IMR-90 (cell line): ENCODE measurements at regions not wholly inside any gene's neighbourhood (a gene's known extent, or its start where the extent isn't known, plus 50 kb on each side); places are given as distances from the start of the nearest gene placed in this dataset.

Experiments
- ATAC-seq: fragments of 200-7000 bp; cut with Tn5 transposase; 2 replicates; pipeline ENCODE4 v1.9.1; 2020; ENCODE audit warnings: low read depth, mild to moderate bottlenecking, moderate library complexity
- BruUV-seq: library from RNA; stranded (reverse); fragments of 400-500 nt; replicated peaks from 2 replicates; lab custom pipeline; 2021; lab: Mats Ljungman, UMichigan
- CTCF ChIA-PET: fragments of 300-600 bp; formaldehyde crosslinking; extraction: SDS; loops from one replicate; lab custom pipeline; 2021; ENCODE audit warnings: antibody characterized with exemption; lab: Yijun Ruan, JAX
- POLR2A ChIA-PET: fragments of 300-600 bp; sonication (Branson Sonifier 250); formaldehyde crosslinking; loops from one replicate; lab custom pipeline; 2022; ENCODE audit warnings: antibody characterized with exemption; ENCODE audit not compliant: unreplicated experiment; lab: Charles Lee
- DNase-seq: peaks from one replicate; pipeline ENCODE4 v3.0.0; 2013
- H2AFZ ChIP-seq: replicated peaks from 2 replicates; pipeline ENCODE3; 2013; ENCODE audit warnings: low read length, mild to moderate bottlenecking; ENCODE audit not compliant: poor library complexity
- H2AK5ac ChIP-seq: 2 replicates; pipeline ENCODE4 v1.6.1; 2013; ENCODE audit warnings: low read depth, low read length, inconsistent platforms
- H2AK9ac ChIP-seq: replicated peaks from 2 replicates; pipeline ENCODE3; 2013; ENCODE audit warnings: mild to moderate bottlenecking, low read depth, low read length, moderate library complexity; ENCODE audit not compliant: poor library complexity
- H2BK120ac ChIP-seq: 2 replicates; pipeline ENCODE4 v1.6.1; 2013; ENCODE audit warnings: low read depth, low read length, inconsistent platforms
- H2BK15ac ChIP-seq: 3 replicates; pipeline ENCODE4 v1.6.1; 2013; ENCODE audit warnings: low read depth, low read length, inconsistent platforms
- H2BK20ac ChIP-seq: 2 replicates; pipeline ENCODE4 v1.6.1; 2013; ENCODE audit warnings: low read depth, mild to moderate bottlenecking, inconsistent platforms, low read length, moderate library complexity
- H2BK5ac ChIP-seq: 2 replicates; pipeline ENCODE4 v1.6.1; 2013; ENCODE audit warnings: mild to moderate bottlenecking, low read depth, low read length, inconsistent platforms; ENCODE audit not compliant: poor library complexity, severe bottlenecking
- H3K14ac ChIP-seq: replicated peaks from 2 replicates; pipeline ENCODE4 v1.6.1; 2013; ENCODE audit warnings: low read depth, low read length, inconsistent platforms
- H3K18ac ChIP-seq: 2 replicates; pipeline ENCODE4 v1.6.1; 2013; ENCODE audit warnings: low read depth, low read length, control low read depth
- H3K23ac ChIP-seq: 2 replicates; pipeline ENCODE4 v1.6.1; 2013; ENCODE audit warnings: low read depth, low read length, inconsistent platforms
- H3K27ac ChIP-seq: 2 replicates; pipeline ENCODE4 v1.5.1; 2013; ENCODE audit warnings: mild to moderate bottlenecking, control low read depth, low read length; ENCODE audit not compliant: insufficient read depth
- H3K27me3 ChIP-seq: 2 replicates; pipeline ENCODE4 v1.6.1; 2013; ENCODE audit warnings: low read length; ENCODE audit not compliant: control insufficient read depth, insufficient read depth
- H3K36me3 ChIP-seq: 2 replicates; pipeline ENCODE4 v1.6.1; 2013; ENCODE audit warnings: low read length, mixed read lengths; ENCODE audit not compliant: control insufficient read depth, insufficient read depth
- H3K4ac ChIP-seq: 2 replicates; pipeline ENCODE4 v1.6.1; 2013; ENCODE audit warnings: low read depth, low read length, inconsistent platforms
- H3K4me1 ChIP-seq: 2 replicates; pipeline ENCODE4 v1.6.1; 2013; ENCODE audit warnings: low read length, mixed read lengths; ENCODE audit not compliant: control insufficient read depth, insufficient read depth
- H3K4me2 ChIP-seq: 2 replicates; pipeline ENCODE4 v1.6.1; 2013; ENCODE audit warnings: low read depth, mild to moderate bottlenecking, control low read depth, low read length, moderate library complexity
- H3K4me3 ChIP-seq: 2 replicates; pipeline ENCODE4 v1.5.1; 2013; ENCODE audit warnings: low read depth, mild to moderate bottlenecking, control low read depth, low read length, moderate library complexity; ENCODE audit not compliant: insufficient read depth
- H3K56ac ChIP-seq: 2 replicates; pipeline ENCODE4 v1.6.1; 2013; ENCODE audit warnings: low read length, inconsistent platforms; ENCODE audit not compliant: insufficient read depth; ENCODE audit errors: extremely low read depth
- H3K79me1 ChIP-seq, 2 experiments: 2 replicates each; pipeline ENCODE4 v1.6.1; 2013; ENCODE audit warnings: low read length in 2 of 2, inconsistent platforms in 1 of 2, low read depth in 1 of 2
- H3K9ac ChIP-seq: 2 replicates; pipeline ENCODE4 v1.6.1; 2013; ENCODE audit warnings: low read depth, low read length, control low read depth
- H3K9me1 ChIP-seq: 2 replicates; pipeline ENCODE4 v1.6.1; 2013; ENCODE audit warnings: low read length, inconsistent platforms; ENCODE audit not compliant: insufficient read depth
- H3K9me3 ChIP-seq: 2 replicates; pipeline ENCODE4 v1.6.1; 2013; ENCODE audit warnings: low read length; ENCODE audit not compliant: control insufficient read depth, insufficient read depth
- H4K20me1 ChIP-seq: 2 replicates; pipeline ENCODE4 v1.6.1; 2013; ENCODE audit warnings: low read length, inconsistent platforms; ENCODE audit not compliant: insufficient read depth
- H4K5ac ChIP-seq: 2 replicates; pipeline ENCODE4 v1.6.1; 2013; ENCODE audit warnings: mild to moderate bottlenecking, low read depth, low read length, control low read depth
- H4K8ac ChIP-seq, 2 experiments: 2 replicates each; pipeline ENCODE4 v1.6.1; 2013; ENCODE audit warnings: low read depth in 2 of 2, low read length in 2 of 2, control low read depth in 1 of 2, inconsistent platforms in 1 of 2
- H4K91ac ChIP-seq: 2 replicates; pipeline ENCODE4 v1.6.1; 2013; ENCODE audit warnings: low read depth, low read length, inconsistent platforms; ENCODE audit not compliant: insufficient read depth
- CHD1 ChIP-seq: IDR thresholded peaks from 2 replicates; pipeline ENCODE4 v1.6.1; 2012; ENCODE audit warnings: low read depth, low read length, improper control_type of control experiment
- ELK1 ChIP-seq: fragments of 150-350 bp; IDR thresholded peaks from 2 replicates; pipeline ENCODE4 v1.6.1; 2016; ENCODE audit warnings: low read depth, mild to moderate bottlenecking, low read length, moderate library complexity, borderline replicate concordance
- FOS ChIP-seq: fragments of 150-350 bp; IDR thresholded peaks from 2 replicates; pipeline ENCODE4 v1.6.1; 2016; ENCODE audit warnings: low read depth, low read length
- MAZ ChIP-seq: IDR thresholded peaks from 2 replicates; pipeline ENCODE4 v1.6.1; 2012; ENCODE audit warnings: low read depth, mild to moderate bottlenecking, low read length, improper control_type of control experiment, moderate library complexity, borderline replicate concordance
- MXI1 ChIP-seq: IDR thresholded peaks from 2 replicates; pipeline ENCODE4 v1.6.1; 2012; ENCODE audit warnings: low read depth, mild to moderate bottlenecking, low read length, moderate library complexity, borderline replicate concordance
- NFE2L2 ChIP-seq: fragments of 150-350 bp; IDR thresholded peaks from 2 replicates; pipeline ENCODE4 v1.6.1; 2016; ENCODE audit warnings: low read depth, mild to moderate bottlenecking, low read length
- POLR2A ChIP-seq: IDR thresholded peaks from 2 replicates; pipeline ENCODE4 v1.6.1; 2012; ENCODE audit warnings: mild to moderate bottlenecking, low read depth, low read length
- RCOR1 ChIP-seq: IDR thresholded peaks from 2 replicates; pipeline ENCODE4 v1.6.1; 2012; ENCODE audit warnings: mild to moderate bottlenecking, low read length, improper control_type of control experiment; ENCODE audit not compliant: insufficient replicate concordance
- SMC3 ChIP-seq: fragments of 150-350 bp; IDR thresholded peaks from 2 replicates; pipeline ENCODE4 v1.6.1; 2016; ENCODE audit warnings: low read depth, mild to moderate bottlenecking, antibody characterized with exemption, low read length, moderate library complexity
- WGBS, 2 experiments: methylation state at CpG; one replicate each; pipeline versions ENCODE4 v1.1.5 to v1.1.7; 2013; ENCODE audit warnings: missing lambda C conversion rate in 2 of 2; ENCODE audit not compliant: insufficient read length in 1 of 2; ENCODE audit errors: extremely low coverage in 2 of 2; 5-methylcytosine and 5-hydroxymethylcytosine counted together
- dilution Hi-C: fragments of 300-500 bp; cut with HindIII; formaldehyde crosslinking; loops from one replicate; pipeline ENCODE4 v1.14.3; 2018; ENCODE audit warnings: low sequenced_read_pairs; ENCODE audit not compliant: unreplicated experiment
- in situ Hi-C: fragments of 300-500 bp; cut with MboI; formaldehyde crosslinking; loops from 3 replicates; pipeline ENCODE4 v1.14.3; 2019; ENCODE audit warnings: low sequenced_read_pairs, inconsistent platforms, mixed read lengths
- intact Hi-C: fragments of 100-400 bp; cut with micrococcal nuclease; formaldehyde crosslinking; loops from 2 replicates; pipeline ENCODE4 v1.10.0; 2022
- TF ChIP-seq, protein P1 (sequence below): fragments of 150-350 bp; IDR thresholded peaks from 2 replicates; pipeline ENCODE4 v1.6.1; 2017; ENCODE audit warnings: mild to moderate bottlenecking, antibody characterized with exemption, low read length, low read depth
- TF ChIP-seq, protein P2 (sequence below): conservative IDR thresholded peaks from 2 replicates; pipeline ENCODE4 v1.5.1; 2012; ENCODE audit warnings: mild to moderate bottlenecking, low read depth, low read length, improper control_type of control experiment

- H2BK5ac ChIP-seq, result no peak overlapping the region
- no peak overlapping the region for H4K8ac ChIP-seq
- H3K27me3 ChIP-seq, result no peaks in the 10 kb centered on the region
- no peak for ATAC-seq
- no peaks in the 10 kb centered on the region for H3K9me1 ChIP-seq
- H4K20me1 ChIP-seq, result no peaks in the 10 kb centered on the region
- H2AFZ ChIP-seq, result no peak overlapping the region
- H2BK20ac ChIP-seq, result no peak overlapping the region
- 0% methylated on average over 1 of the region's 6 CpGs; no CpG with 5 or more reads in 1 of the 2 experiments for WGBS, 2 experiments
- ChIA-PET POLR2A (no interaction called here), CTCF (interaction anchor here (0.6 kb wide), 1 partner anchor 15 kb away, joined by 5 read pairs; no protein-coding TSS in a partner anchor)
- no peaks in the 10 kb centered on the region for H3K36me3 ChIP-seq
- intact Hi-C loops (no loop called here), in situ Hi-C loops (no loop called here), dilution Hi-C loops (no loop called here)
- no peak overlapping the region for H3K14ac ChIP-seq
- no TSS peak for BruUV-seq
- TF ChIP-seq FOS (no peak), ELK1 (no peak), POLR2A (no peak), RCOR1 (no peak), MXI1 (no peak), SMC3 (no peak), NFE2L2 (no peak), CHD1 (no peak), MAZ (no peak)
- TF ChIP-seq, protein P1, sequence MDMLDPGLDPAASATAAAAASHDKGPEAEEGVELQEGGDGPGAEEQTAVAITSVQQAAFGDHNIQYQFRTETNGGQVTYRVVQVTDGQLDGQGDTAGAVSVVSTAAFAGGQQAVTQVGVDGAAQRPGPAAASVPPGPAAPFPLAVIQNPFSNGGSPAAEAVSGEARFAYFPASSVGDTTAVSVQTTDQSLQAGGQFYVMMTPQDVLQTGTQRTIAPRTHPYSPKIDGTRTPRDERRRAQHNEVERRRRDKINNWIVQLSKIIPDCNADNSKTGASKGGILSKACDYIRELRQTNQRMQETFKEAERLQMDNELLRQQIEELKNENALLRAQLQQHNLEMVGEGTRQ, result no peak
- TF ChIP-seq, protein P2, sequence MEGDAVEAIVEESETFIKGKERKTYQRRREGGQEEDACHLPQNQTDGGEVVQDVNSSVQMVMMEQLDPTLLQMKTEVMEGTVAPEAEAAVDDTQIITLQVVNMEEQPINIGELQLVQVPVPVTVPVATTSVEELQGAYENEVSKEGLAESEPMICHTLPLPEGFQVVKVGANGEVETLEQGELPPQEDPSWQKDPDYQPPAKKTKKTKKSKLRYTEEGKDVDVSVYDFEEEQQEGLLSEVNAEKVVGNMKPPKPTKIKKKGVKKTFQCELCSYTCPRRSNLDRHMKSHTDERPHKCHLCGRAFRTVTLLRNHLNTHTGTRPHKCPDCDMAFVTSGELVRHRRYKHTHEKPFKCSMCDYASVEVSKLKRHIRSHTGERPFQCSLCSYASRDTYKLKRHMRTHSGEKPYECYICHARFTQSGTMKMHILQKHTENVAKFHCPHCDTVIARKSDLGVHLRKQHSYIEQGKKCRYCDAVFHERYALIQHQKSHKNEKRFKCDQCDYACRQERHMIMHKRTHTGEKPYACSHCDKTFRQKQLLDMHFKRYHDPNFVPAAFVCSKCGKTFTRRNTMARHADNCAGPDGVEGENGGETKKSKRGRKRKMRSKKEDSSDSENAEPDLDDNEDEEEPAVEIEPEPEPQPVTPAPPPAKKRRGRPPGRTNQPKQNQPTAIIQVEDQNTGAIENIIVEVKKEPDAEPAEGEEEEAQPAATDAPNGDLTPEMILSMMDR, result no peak
- H2BK120ac ChIP-seq, result no peak overlapping the region
- H3K4me1 ChIP-seq, result no peaks in the 10 kb centered on the region
- H2AK9ac ChIP-seq, result no peak overlapping the region
- no peak overlapping the region for H3K9ac ChIP-seq
- no peak overlapping the region for H4K91ac ChIP-seq
- H3K23ac ChIP-seq, result no peak overlapping the region
- no peaks in the 10 kb centered on the region for H3K79me1 ChIP-seq
- no peak overlapping the region for H3K18ac ChIP-seq
- no peak overlapping the region for H2BK15ac ChIP-seq
- no peak overlapping the region for H3K4me3 ChIP-seq
- H3K9me3 ChIP-seq, result no peaks in the 10 kb centered on the region
- H3K4me2 ChIP-seq, result no peak overlapping the region
- no peak overlapping the region for H3K4ac ChIP-seq
- no peak overlapping the region for H3K27ac ChIP-seq
- no peak for DNase-seq
- no peak overlapping the region for H3K56ac ChIP-seq
- H4K5ac ChIP-seq, result no peak overlapping the region
- H2AK5ac ChIP-seq, result no peak overlapping the region
Observed at GRCh38 chr3:69484507-69485393, 98.9 kb upstream of the FRMD4B start.
